Right lobe of liver (tissue), 4 donors: ENCODE measurements at regions not wholly inside any gene's neighbourhood (a gene's known extent, or its start where the extent isn't known, plus 50 kb on each side); places are given as distances from the start of the nearest gene placed in this dataset.

Source experiments
- CTCF ChIP-seq, 4 donors: fragments of 200-600 bp in 3 of 4; fragments of 450-650 bp in 1 of 4; IDR thresholded peaks; one replicate each; pipeline versions ENCODE4 v1.5.1 to v1.8.0; 2016 to 2022; ENCODE audit warnings: antibody characterized with exemption in 4 of 4, mild to moderate bottlenecking in 2 of 4
- POLR2A ChIP-seq: fragments of 450-650 bp; IDR thresholded peaks from one replicate; pipeline ENCODE4 v1.6.1; 2017; ENCODE audit warnings: antibody characterized with exemption, mild to moderate bottlenecking
- donor health status: DM: no; HTN: no; CAD: no.
- donor health status: DM: no; HTN: no; CAD: no.
- donor health status: DM: no; HTN: yes; CAD: no.

DNA sequence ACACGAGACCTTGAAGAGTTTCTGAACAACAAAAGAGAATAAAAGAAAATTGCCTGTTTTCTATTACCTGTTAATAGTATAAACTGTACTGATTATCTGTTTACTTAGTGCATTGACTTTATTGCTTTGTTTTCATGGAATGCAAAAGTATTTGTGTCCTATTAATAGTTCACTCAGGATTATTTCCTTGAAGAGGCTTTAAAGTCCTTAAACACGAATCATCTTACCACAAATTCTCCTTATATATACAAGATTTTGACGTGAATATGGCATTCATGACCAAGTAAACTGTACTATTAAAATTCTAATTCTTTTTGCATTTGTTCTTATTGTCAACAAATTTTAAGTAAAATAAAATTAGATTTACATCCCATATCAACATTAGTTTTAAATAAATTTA, 513.0 kb downstream of the NTRK3 start:
- TF ChIP-seq CTCF (IDR thresholded peaks at IDR 0.05) (no peak), POLR2A (no peak)
